DND-41 (cell line): ENCODE measurements at regions not wholly inside any gene's neighbourhood (a gene's known extent, or its start where the extent isn't known, plus 50 kb on each side); places are given as distances from the start of the nearest gene placed in this dataset.

Experiments used
- ATAC-seq: fragments of 200-7000 bp; cut with Tn5 transposase; 3 replicates; pipeline ENCODE4 v1.9.1; 2021; ENCODE audit warnings: low read depth; ENCODE audit not compliant: insufficient read depth
- DNase-seq: peaks from one replicate; pipeline ENCODE4 v3.0.0-alpha.2; 2020
- H2AFZ ChIP-seq: 2 replicates; pipeline ENCODE4 v1.6.0; 2012; ENCODE audit warnings: low read depth, low read length
- H3K27ac ChIP-seq: 2 replicates; pipeline ENCODE4 v1.5.1; 2012; ENCODE audit warnings: low read length, inconsistent platforms
- H3K27me3 ChIP-seq: fragments of 200-600 bp; sonication (generic); 2 replicates; pipeline ENCODE4 v1.6.0; 2012; ENCODE audit warnings: low read length, mild to moderate bottlenecking, inconsistent platforms; ENCODE audit not compliant: insufficient read depth, poor library complexity
- H3K36me3 ChIP-seq: 2 replicates; pipeline ENCODE4 v1.5.1; 2012; ENCODE audit warnings: low read length, inconsistent platforms; ENCODE audit not compliant: insufficient read depth
- H3K4me1 ChIP-seq: 2 replicates; pipeline ENCODE4 v1.5.1; 2012; ENCODE audit warnings: mild to moderate bottlenecking, low read length; ENCODE audit not compliant: insufficient read depth
- H3K4me2 ChIP-seq: 2 replicates; pipeline ENCODE4 v1.6.0; 2012; ENCODE audit warnings: mild to moderate bottlenecking, moderate library complexity, low read length, inconsistent platforms; ENCODE audit not compliant: insufficient read depth
- H3K4me3 ChIP-seq, 2 experiments: fragments of 200-600 bp in 1 of 2; shearing (Covaris generic) in 1 of 2; 2 replicates each; pipeline ENCODE4 v1.5.1; 2012 to 2016; ENCODE audit warnings: inconsistent platforms in 2 of 2, low read length in 2 of 2, mild to moderate bottlenecking in 2 of 2, low read depth in 1 of 2, moderate library complexity in 1 of 2
- H3K79me2 ChIP-seq: 2 replicates; pipeline ENCODE4 v1.6.0; 2012; ENCODE audit warnings: low read length, inconsistent platforms; ENCODE audit not compliant: insufficient read depth
- H3K9ac ChIP-seq: 2 replicates; pipeline ENCODE4 v1.6.0; 2012; ENCODE audit warnings: low read depth, mild to moderate bottlenecking, inconsistent platforms, low read length, moderate library complexity
- H3K9me3 ChIP-seq: 2 replicates; pipeline ENCODE4 v1.5.1; 2012; ENCODE audit warnings: low read length, moderate library complexity, mild to moderate bottlenecking, inconsistent platforms; ENCODE audit not compliant: insufficient read depth, severe bottlenecking
- H4K20me1 ChIP-seq: 2 replicates; pipeline ENCODE4 v1.6.0; 2012; ENCODE audit warnings: low read length; ENCODE audit not compliant: insufficient read depth
- CTCF ChIP-seq: IDR thresholded peaks from 2 replicates; pipeline ENCODE4 v1.5.1; 2012; ENCODE audit warnings: borderline replicate concordance, low read length, moderate library complexity, mild to moderate bottlenecking; ENCODE audit not compliant: poor library complexity, severe bottlenecking; ENCODE audit errors: extremely low read depth
- EZH2 ChIP-seq: IDR thresholded peaks from 3 replicates; pipeline ENCODE4 v1.6.1; 2012; ENCODE audit warnings: borderline replicate concordance, low read depth, mild to moderate bottlenecking, moderate library complexity, low read length, inconsistent platforms; ENCODE audit not compliant: severe bottlenecking

- no peak overlapping the region for H2AFZ ChIP-seq
- H3K4me1 ChIP-seq = no peaks in the 10 kb centered on the region
- DNase-seq (no peak), ATAC-seq (no peak)
- H3K4me2 ChIP-seq = no peak overlapping the region
- H3K4me3 ChIP-seq = no peak overlapping the region
- no peak for TF ChIP-seq CTCF
- TF ChIP-seq EZH2 = no peak
- H3K9me3 ChIP-seq = no peaks in the 10 kb centered on the region
- H3K36me3 ChIP-seq = no peaks in the 10 kb centered on the region
- H3K27ac ChIP-seq = no peak overlapping the region
- peaks cover 36% of the 10 kb centered on the region for H3K27me3 ChIP-seq
- no peak overlapping the region for H3K9ac ChIP-seq
- peaks cover 2% of the 10 kb centered on the region; the same call in 1 of the 2 replicates for H4K20me1 ChIP-seq
- no peaks in the 10 kb centered on the region for H3K79me2 ChIP-seq
Measured at GRCh38 chr6:3623451-3624249, 127.9 kb downstream of the PXDC1 start.

GRCh38 chr6:3621411-3621810 is 130.1 kb downstream of the PXDC1 start:
- peaks cover 2% of the 10 kb centered on the region; the same call in 1 of the 2 replicates for H4K20me1 ChIP-seq
- H3K9me3 ChIP-seq = no peaks in the 10 kb centered on the region
- no peak overlapping the region for H2AFZ ChIP-seq
- no peaks in the 10 kb centered on the region for H3K79me2 ChIP-seq
- no peak overlapping the region for H3K4me3 ChIP-seq
- no peaks in the 10 kb centered on the region for H3K36me3 ChIP-seq
- ATAC-seq = no peak
- no peaks in the 10 kb centered on the region for H3K4me1 ChIP-seq
- no peak overlapping the region for H3K9ac ChIP-seq
- no peak for DNase-seq
- no peak overlapping the region for H3K27ac ChIP-seq
- H3K4me2 ChIP-seq = no peak overlapping the region
- TF ChIP-seq CTCF (no peak), EZH2 (no peak)
- H3K27me3 ChIP-seq = peaks cover 26% of the 10 kb centered on the region

- Histone ChIP-seq H3K9me3 (no peaks in the 10 kb centered on the region), H4K20me1 (peaks cover 2% of the 10 kb centered on the region; the same call in 1 of the 2 replicates), H3K79me2 (no peaks in the 10 kb centered on the region), H3K4me1 (no peaks in the 10 kb centered on the region), H3K4me3 (no peak overlapping the region), H3K27ac (no peak overlapping the region), H3K4me2 (no peak overlapping the region), H3K36me3 (no peaks in the 10 kb centered on the region), H3K27me3 (peaks cover 27% of the 10 kb centered on the region), H3K9ac (no peak overlapping the region), H2AFZ (no peak overlapping the region)
- no peak for TF ChIP-seq EZH2
- TF ChIP-seq CTCF = no peak
- no peak for ATAC-seq
- DNase-seq = no peak
Measured at GRCh38 chr6:3620937-3621336, 130.6 kb downstream of the PXDC1 start.
